Common myeloid progenitor, CD34-positive (primary cell): ENCODE measurements at regions not wholly inside any gene's neighbourhood (a gene's known extent, or its start where the extent isn't known, plus 50 kb on each side); places are given as distances from the start of the nearest gene placed in this dataset.

Experiments
- CTCF ChIA-PET: fragments of 350-600 bp; sonication (Branson Sonifier 250); formaldehyde crosslinking; loops from one replicate; lab custom pipeline; 2021; ENCODE audit warnings: antibody characterized with exemption; lab: Charles Lee
- POLR2A ChIA-PET: fragments of 350-600 bp; sonication (Branson Sonifier 250); formaldehyde crosslinking; loops from one replicate; lab custom pipeline; 2021; ENCODE audit warnings: antibody characterized with exemption; lab: Charles Lee
- DNase-seq, 3 donors: peaks; one replicate each; pipeline versions ENCODE4 v3.0.0 to v3.0.0-alpha.2; 2013
- H3K27ac ChIP-seq, 2 experiments: 1 replicate in 1 of 2; 2 replicates in 1 of 2; pipeline ENCODE4 v1.7.0; 2013; ENCODE audit warnings: inconsistent platforms in 2 of 2, low read length in 2 of 2, mild to moderate bottlenecking in 2 of 2, low read depth in 1 of 2, moderate library complexity in 1 of 2; ENCODE audit not compliant: severe bottlenecking in 2 of 2, insufficient read depth in 1 of 2, poor library complexity in 1 of 2
- H3K27me3 ChIP-seq, 5 experiments: replicated peaks in 2 of 5; 1 replicate in 3 of 5; 2 replicates in 2 of 5; pipeline versions ENCODE4 v1.6.1 to v1.7.0; 2013; ENCODE audit warnings: low read length in 4 of 5, mild to moderate bottlenecking in 2 of 5, moderate library complexity in 2 of 5, inconsistent platforms in 1 of 5; ENCODE audit not compliant: insufficient read depth in 5 of 5, control insufficient read depth in 4 of 5
- H3K36me3 ChIP-seq, 4 experiments: 1 replicate in 2 of 4; 2 replicates in 2 of 4; pipeline versions ENCODE4 v1.6.1 to v1.7.0; 2013; ENCODE audit warnings: low read length in 3 of 4, control low read depth in 1 of 4, mild to moderate bottlenecking in 1 of 4; ENCODE audit not compliant: control insufficient read depth in 4 of 4, insufficient read depth in 4 of 4
- H3K4me1 ChIP-seq, 4 experiments: 1 replicate in 3 of 4; 2 replicates in 1 of 4; pipeline versions ENCODE4 v1.6.1 to v1.7.1; 2013; ENCODE audit warnings: low read length in 3 of 4, mild to moderate bottlenecking in 3 of 4, control low read depth in 1 of 4, inconsistent platforms in 1 of 4, moderate library complexity in 1 of 4; ENCODE audit not compliant: control insufficient read depth in 4 of 4, insufficient read depth in 4 of 4; ENCODE audit errors: control extremely low read depth in 1 of 4
- H3K4me3 ChIP-seq, 7 experiments: 1 replicate in 4 of 7; 2 replicates in 3 of 7; pipeline versions ENCODE4 v1.5.1 to v1.7.0; 2013; ENCODE audit warnings: mild to moderate bottlenecking in 7 of 7, low read length in 6 of 7, moderate library complexity in 6 of 7, inconsistent platforms in 2 of 7, low read depth in 2 of 7, control low read depth in 1 of 7; ENCODE audit not compliant: insufficient read depth in 4 of 7, control insufficient read depth in 1 of 7; ENCODE audit errors: extremely low read depth in 1 of 7
- H3K9me3 ChIP-seq, 5 experiments: 1 replicate in 4 of 5; 2 replicates in 1 of 5; pipeline versions ENCODE4 v1.6.1 to v1.7.1; 2013; ENCODE audit warnings: low read length in 4 of 5, mild to moderate bottlenecking in 2 of 5, inconsistent platforms in 1 of 5, low read depth in 1 of 5, moderate library complexity in 1 of 5; ENCODE audit not compliant: control insufficient read depth in 4 of 5, insufficient read depth in 2 of 5; ENCODE audit errors: control extremely low read depth in 1 of 5
- WGBS: methylation state at CpG from one replicate; pipeline ENCODE4 v1.1.5; 2013; ENCODE audit not compliant: insufficient coverage; 5-methylcytosine and 5-hydroxymethylcytosine counted together

- Histone ChIP-seq H3K4me3 (no peak overlapping the region), H3K4me1 (no peaks in the 10 kb centered on the region), H3K9me3 (peaks cover 0 to 9% (median 0%) of the 10 kb centered on the region in 5 experiments), H3K27me3 (peaks cover 0 to 6% (median 0%) of the 10 kb centered on the region in 5 experiments), H3K27ac (no peak overlapping the region), H3K36me3 (no peaks in the 10 kb centered on the region)
- WGBS = 94% methylated on average over 3 of the region's 3 CpGs
- ChIA-PET POLR2A (no interaction called here), CTCF (interaction anchor here (0.6 kb wide), 1 partner anchor 10 kb away, joined by 3 read pairs; no protein-coding TSS in a partner anchor)
- DNase-seq = no peak
These were observed 234.0 kb downstream of the NR2F2 start for GRCh38 chr15:96564546-96564945.

- Histone ChIP-seq H3K4me1 (no peaks in the 10 kb centered on the region), H3K4me3 (no peak overlapping the region), H3K27me3 (peaks cover 0 to 7% (median 0%) of the 10 kb centered on the region in 5 experiments), H3K9me3 (peaks cover 0 to 8% (median 0%) of the 10 kb centered on the region in 5 experiments), H3K36me3 (no peaks in the 10 kb centered on the region), H3K27ac (no peak overlapping the region)
- ChIA-PET CTCF (no interaction called here), POLR2A (no interaction called here)
- DNase-seq = no peak
- WGBS = 89% methylated on average over 1 of the region's 2 CpGs
These were observed 234.8 kb downstream of the NR2F2 start for GRCh38 chr15:96565266-96565665.

- Histone ChIP-seq H3K36me3 (no peaks in the 10 kb centered on the region), H3K27me3 (peaks cover 0 to 11% (median 0%) of the 10 kb centered on the region in 5 experiments), H3K27ac (no peak overlapping the region), H3K9me3 (peaks cover 0 to 2% (median 0%) of the 10 kb centered on the region in 5 experiments), H3K4me1 (no peaks in the 10 kb centered on the region), H3K4me3 (no peak overlapping the region)
- ChIA-PET POLR2A (no interaction called here), CTCF (no interaction called here)
- DNase-seq = no peak
- 92% methylated on average over 10 of the region's 10 CpGs for WGBS
These were observed 244.3 kb downstream of the NR2F2 start for GRCh38 chr15:96574782-96575181.

GRCh38 chr15:96576596-96576995 is 246.1 kb downstream of the NR2F2 start:
- H3K4me1 ChIP-seq = no peaks in the 10 kb centered on the region
- WGBS = 100% methylated on average over 1 of the region's 6 CpGs
- ChIA-PET CTCF (no interaction called here), POLR2A (no interaction called here)
- no peak for DNase-seq
- H3K4me3 ChIP-seq = no peak overlapping the region
- H3K27ac ChIP-seq = no peak overlapping the region
- no peaks in the 10 kb centered on the region for H3K36me3 ChIP-seq
- peaks cover 0 to 21% (median 0%) of the 10 kb centered on the region in 5 experiments for H3K27me3 ChIP-seq
- H3K9me3 ChIP-seq = peaks cover 0 to 2% (median 0%) of the 10 kb centered on the region in 5 experiments

GRCh38 chr15:96578393-96578792 is 247.9 kb downstream of the NR2F2 start:
- DNase-seq = no peak
- WGBS = 88% methylated on average over 4 of the region's 5 CpGs
- H3K9me3 ChIP-seq = no peaks in the 10 kb centered on the region
- ChIA-PET CTCF (no interaction called here), POLR2A (no interaction called here)
- H3K36me3 ChIP-seq = no peaks in the 10 kb centered on the region
- no peaks in the 10 kb centered on the region for H3K4me1 ChIP-seq
- peaks cover 0 to 25% (median 0%) of the 10 kb centered on the region in 5 experiments for H3K27me3 ChIP-seq
- H3K4me3 ChIP-seq = no peak overlapping the region
- H3K27ac ChIP-seq = no peak overlapping the region

GRCh38 chr15:96581371-96581770 is 250.9 kb downstream of the NR2F2 start:
- WGBS = 95% methylated on average over 6 of the region's 11 CpGs
- Histone ChIP-seq H3K4me3 (no peak overlapping the region), H3K27ac (no peak overlapping the region), H3K27me3 (peaks cover 0 to 38% (median 5%) of the 10 kb centered on the region in 5 experiments), H3K4me1 (no peaks in the 10 kb centered on the region), H3K9me3 (no peaks in the 10 kb centered on the region), H3K36me3 (no peaks in the 10 kb centered on the region)
- DNase-seq = no peak
- POLR2A ChIA-PET = no interaction called here
- CTCF ChIA-PET = no interaction called here

GRCh38 chr15:96582473-96582872 is 252.0 kb downstream of the NR2F2 start:
- no peak for DNase-seq
- ChIA-PET CTCF (no interaction called here), POLR2A (no interaction called here)
- peaks cover 0 to 41% (median 10%) of the 10 kb centered on the region in 5 experiments for H3K27me3 ChIP-seq
- 85% methylated on average over 11 of the region's 11 CpGs for WGBS
- no peak overlapping the region for H3K4me3 ChIP-seq
- no peaks in the 10 kb centered on the region for H3K36me3 ChIP-seq
- no peaks in the 10 kb centered on the region for H3K4me1 ChIP-seq
- H3K27ac ChIP-seq = no peak overlapping the region
- H3K9me3 ChIP-seq = no peaks in the 10 kb centered on the region
